NB4 (cell line): ENCODE measurements at regions not wholly inside any gene's neighbourhood (a gene's known extent, or its start where the extent isn't known, plus 50 kb on each side); places are given as distances from the start of the nearest gene placed in this dataset.

ENCODE experiments used
- POLR2A ChIP-seq: IDR thresholded peaks from 2 replicates; pipeline ENCODE4 v1.6.1; 2011; ENCODE audit warnings: mild to moderate bottlenecking; ENCODE audit not compliant: insufficient read length; ENCODE audit errors: extremely low read depth
- TF ChIP-seq, protein P1 (sequence below): IDR thresholded peaks from one replicate; pipeline ENCODE4 v1.5.1; 2012; ENCODE audit warnings: low read depth, low read length

DNA sequence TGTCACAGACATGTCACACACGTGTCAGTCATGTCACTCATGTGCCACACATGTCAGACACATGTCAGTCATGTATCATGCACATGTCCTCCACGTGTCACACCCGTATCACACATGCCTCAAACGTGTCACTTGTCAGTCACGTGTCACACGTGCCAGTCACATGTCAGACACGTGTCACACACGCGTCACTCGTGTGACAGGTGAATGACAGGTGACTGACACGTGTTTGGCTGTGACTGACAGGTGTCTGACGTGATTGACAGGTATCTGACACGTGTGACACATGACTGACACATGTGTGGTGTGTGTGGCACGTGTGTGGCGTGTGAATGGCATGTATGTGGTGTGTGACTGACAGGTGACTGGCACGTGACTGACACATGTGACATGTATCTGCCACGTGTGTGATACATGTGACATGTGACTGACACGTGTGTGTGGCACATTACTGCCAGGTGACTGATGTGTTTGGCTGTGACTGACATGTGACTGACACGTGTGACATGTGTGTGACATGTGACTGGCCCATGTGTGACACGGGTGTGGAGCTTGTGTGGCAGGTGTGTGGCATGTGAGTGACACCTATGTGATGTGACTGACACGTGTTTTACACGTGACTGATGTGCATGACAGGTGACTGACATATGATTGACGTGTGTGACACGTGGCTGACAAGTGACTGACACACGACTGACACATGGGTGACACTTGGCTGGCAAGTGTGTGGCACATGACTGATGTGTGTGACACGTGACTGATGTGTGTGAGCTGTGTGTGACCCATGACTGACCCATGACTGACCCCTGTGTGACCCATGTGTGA is 90.7 kb upstream of the GPC3 start:
- TF ChIP-seq, protein P1, sequence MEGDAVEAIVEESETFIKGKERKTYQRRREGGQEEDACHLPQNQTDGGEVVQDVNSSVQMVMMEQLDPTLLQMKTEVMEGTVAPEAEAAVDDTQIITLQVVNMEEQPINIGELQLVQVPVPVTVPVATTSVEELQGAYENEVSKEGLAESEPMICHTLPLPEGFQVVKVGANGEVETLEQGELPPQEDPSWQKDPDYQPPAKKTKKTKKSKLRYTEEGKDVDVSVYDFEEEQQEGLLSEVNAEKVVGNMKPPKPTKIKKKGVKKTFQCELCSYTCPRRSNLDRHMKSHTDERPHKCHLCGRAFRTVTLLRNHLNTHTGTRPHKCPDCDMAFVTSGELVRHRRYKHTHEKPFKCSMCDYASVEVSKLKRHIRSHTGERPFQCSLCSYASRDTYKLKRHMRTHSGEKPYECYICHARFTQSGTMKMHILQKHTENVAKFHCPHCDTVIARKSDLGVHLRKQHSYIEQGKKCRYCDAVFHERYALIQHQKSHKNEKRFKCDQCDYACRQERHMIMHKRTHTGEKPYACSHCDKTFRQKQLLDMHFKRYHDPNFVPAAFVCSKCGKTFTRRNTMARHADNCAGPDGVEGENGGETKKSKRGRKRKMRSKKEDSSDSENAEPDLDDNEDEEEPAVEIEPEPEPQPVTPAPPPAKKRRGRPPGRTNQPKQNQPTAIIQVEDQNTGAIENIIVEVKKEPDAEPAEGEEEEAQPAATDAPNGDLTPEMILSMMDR, result no peak
- no peak for TF ChIP-seq POLR2A
